ENCODE measurements at regions not wholly inside any gene's neighbourhood (a gene's known extent, or its start where the extent isn't known, plus 50 kb on each side); places are given as distances from the start of the nearest gene placed in this dataset.

DNA sequence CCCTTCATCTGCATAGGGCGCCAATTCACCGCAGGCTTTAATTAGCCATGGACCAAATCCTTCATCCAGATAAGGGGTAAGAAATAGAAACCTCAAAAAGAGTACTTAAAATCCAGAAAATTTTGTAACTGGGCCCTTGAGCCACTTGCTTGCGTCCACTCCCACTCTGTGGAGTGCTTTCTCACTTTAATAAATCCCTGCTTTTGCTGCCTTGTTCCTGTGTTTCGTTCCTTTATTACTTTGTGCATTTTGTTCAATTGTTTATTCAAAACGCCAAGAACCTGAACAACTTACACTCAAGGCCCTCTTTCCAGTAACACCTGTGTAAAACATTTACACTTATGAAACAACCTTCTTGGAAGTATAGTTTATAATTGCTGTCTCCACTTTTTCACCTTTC lies 66.5 kb downstream of the HMHB1 start:
- TF ChIP-seq, protein P1, sequence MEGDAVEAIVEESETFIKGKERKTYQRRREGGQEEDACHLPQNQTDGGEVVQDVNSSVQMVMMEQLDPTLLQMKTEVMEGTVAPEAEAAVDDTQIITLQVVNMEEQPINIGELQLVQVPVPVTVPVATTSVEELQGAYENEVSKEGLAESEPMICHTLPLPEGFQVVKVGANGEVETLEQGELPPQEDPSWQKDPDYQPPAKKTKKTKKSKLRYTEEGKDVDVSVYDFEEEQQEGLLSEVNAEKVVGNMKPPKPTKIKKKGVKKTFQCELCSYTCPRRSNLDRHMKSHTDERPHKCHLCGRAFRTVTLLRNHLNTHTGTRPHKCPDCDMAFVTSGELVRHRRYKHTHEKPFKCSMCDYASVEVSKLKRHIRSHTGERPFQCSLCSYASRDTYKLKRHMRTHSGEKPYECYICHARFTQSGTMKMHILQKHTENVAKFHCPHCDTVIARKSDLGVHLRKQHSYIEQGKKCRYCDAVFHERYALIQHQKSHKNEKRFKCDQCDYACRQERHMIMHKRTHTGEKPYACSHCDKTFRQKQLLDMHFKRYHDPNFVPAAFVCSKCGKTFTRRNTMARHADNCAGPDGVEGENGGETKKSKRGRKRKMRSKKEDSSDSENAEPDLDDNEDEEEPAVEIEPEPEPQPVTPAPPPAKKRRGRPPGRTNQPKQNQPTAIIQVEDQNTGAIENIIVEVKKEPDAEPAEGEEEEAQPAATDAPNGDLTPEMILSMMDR (IDR thresholded peaks at IDR 0.05), result no peak
- no peak for TF ChIP-seq ZFX (IDR thresholded peaks at IDR 0.05; ENCODE audit: borderline replicate concordance)

Data from 22Rv1 (cell line).